H1 (cell line): ENCODE measurements at regions not wholly inside any gene's neighbourhood (a gene's known extent, or its start where the extent isn't known, plus 50 kb on each side); places are given as distances from the start of the nearest gene placed in this dataset.

Experiments
- CTCF ChIA-PET: fragments of 300-600 bp; sonication (Branson Sonifier 250); formaldehyde crosslinking; loops from one replicate; lab custom pipeline; 2021; ENCODE audit not compliant: partially characterized antibody; lab: Charles Lee
- POLR2A ChIA-PET: fragments of 300-600 bp; sonication (Branson Sonifier 250); formaldehyde crosslinking; loops from one replicate; lab custom pipeline; 2021; ENCODE audit warnings: inconsistent platforms; ENCODE audit not compliant: partially characterized antibody; lab: Charles Lee
- DNase-seq, 2 experiments: peaks; one replicate each; pipeline versions ENCODE4 v3.0.0 to v3.0.0-alpha.2; 2010 to 2022; ENCODE audit warnings: low spot score in 2 of 2, low read depth in 1 of 2, mixed read lengths in 1 of 2
- FAIRE-seq: peaks from 2 replicates; lab custom pipeline; 2011; peaks lifted over from hg19 to GRCh38; lab: Jason Lieb, UNC
- H2AFZ ChIP-seq: 2 replicates; pipeline ENCODE4 v1.8.1; 2012; ENCODE audit warnings: low read length, inconsistent platforms
- H2AK5ac ChIP-seq: 2 replicates; pipeline ENCODE4 v1.6.1; 2013; ENCODE audit warnings: low read depth, low read length
- H2BK120ac ChIP-seq: replicated peaks from 2 replicates; pipeline ENCODE3; 2013; ENCODE audit warnings: low read depth, low read length, inconsistent platforms
- H2BK12ac ChIP-seq: 2 replicates; pipeline ENCODE4 v1.6.1; 2013; ENCODE audit warnings: low read depth, low read length
- H2BK15ac ChIP-seq: 2 replicates; pipeline ENCODE4 v1.6.1; 2013; ENCODE audit warnings: low read length
- H2BK20ac ChIP-seq: 2 replicates; pipeline ENCODE4 v1.6.1; 2013; ENCODE audit warnings: low read length
- H2BK5ac ChIP-seq: 2 replicates; pipeline ENCODE4 v1.6.1; 2013; ENCODE audit warnings: low read depth, low read length
- H3K14ac ChIP-seq: 2 replicates; pipeline ENCODE4 v1.6.1; 2013; ENCODE audit warnings: inconsistent platforms; ENCODE audit not compliant: insufficient read length
- H3K18ac ChIP-seq: 2 replicates; pipeline ENCODE4 v1.6.1; 2013; ENCODE audit warnings: low read length; ENCODE audit errors: extremely low read depth
- H3K23ac ChIP-seq: 2 replicates; pipeline ENCODE4 v1.6.1; 2013; ENCODE audit warnings: inconsistent platforms; ENCODE audit not compliant: insufficient read length
- H3K23me2 ChIP-seq: 2 replicates; pipeline ENCODE4 v1.6.1; 2013; ENCODE audit warnings: low read depth, low read length
- H3K27ac ChIP-seq: 2 replicates; pipeline ENCODE4 v1.6.1; 2011; ENCODE audit warnings: low read depth, low read length, inconsistent platforms
- H3K27me3 ChIP-seq, 4 experiments: replicated peaks in 1 of 4; 1 replicate in 1 of 4; 2 replicates in 3 of 4; pipeline versions ENCODE4 v1.6.1 to v1.8.1; 2011 to 2013; ENCODE audit warnings: low read length in 3 of 4, mild to moderate bottlenecking in 3 of 4, inconsistent platforms in 2 of 4, mixed read lengths in 2 of 4, moderate library complexity in 1 of 4; ENCODE audit not compliant: control insufficient read depth in 3 of 4, insufficient read depth in 3 of 4; ENCODE audit errors: extremely low read depth in 1 of 4
- H3K36me3 ChIP-seq, 4 experiments: 2 replicates each; pipeline versions ENCODE4 v1.6.1 to v1.8.1; 2011 to 2013; ENCODE audit warnings: mild to moderate bottlenecking in 4 of 4, low read length in 3 of 4, moderate library complexity in 2 of 4, control low read depth in 1 of 4, inconsistent platforms in 1 of 4; ENCODE audit not compliant: insufficient read depth in 4 of 4, control insufficient read depth in 2 of 4
- H3K4ac ChIP-seq: replicated peaks from 2 replicates; pipeline ENCODE3; 2013; ENCODE audit warnings: low read length, low read depth, mixed read lengths, inconsistent platforms; ENCODE audit not compliant: insufficient read length
- H3K4me1 ChIP-seq, 4 experiments: replicated peaks in 1 of 4; 1 replicate in 1 of 4; 2 replicates in 3 of 4; pipeline versions ENCODE4 v1.6.1 to v1.8.1; 2011 to 2013; ENCODE audit warnings: low read length in 3 of 4, inconsistent platforms in 2 of 4, mixed read lengths in 1 of 4; ENCODE audit not compliant: insufficient read depth in 4 of 4, control insufficient read depth in 3 of 4
- H3K4me2 ChIP-seq, 2 experiments: 2 replicates each; pipeline versions ENCODE4 v1.6.1 to v1.8.1; 2011 to 2013; ENCODE audit warnings: low read depth in 2 of 2, low read length in 2 of 2, control low read depth in 1 of 2, inconsistent platforms in 1 of 2, mild to moderate bottlenecking in 1 of 2; ENCODE audit not compliant: insufficient read depth in 1 of 2
- H3K4me3 ChIP-seq, 4 experiments: fragments of 200-600, 300-600 bp in 1 of 4; sonication (generic), shearing (Covaris generic), sonication (Bioruptor Twin) in 1 of 4; 2 replicates each; pipeline versions ENCODE4 v1.5.1 to v1.8.1; 2011 to 2016; ENCODE audit warnings: low read length in 4 of 4, low read depth in 3 of 4, control low read depth in 2 of 4, inconsistent platforms in 2 of 4, mild to moderate bottlenecking in 2 of 4, mixed read lengths in 1 of 4, moderate library complexity in 1 of 4; ENCODE audit not compliant: insufficient read depth in 2 of 4; ENCODE audit errors: extremely low read depth in 1 of 4
- H3K56ac ChIP-seq: replicated peaks from 2 replicates; pipeline ENCODE3; 2013; ENCODE audit warnings: low read depth, mild to moderate bottlenecking, mixed read lengths, low read length, inconsistent platforms; ENCODE audit not compliant: insufficient read length
- H3K79me1 ChIP-seq: 2 replicates; pipeline ENCODE4 v1.6.1; 2013; ENCODE audit warnings: low read depth, low read length, control low read depth
- H3K79me2 ChIP-seq, 2 experiments: 2 replicates each; pipeline versions ENCODE4 v1.6.1 to v1.8.1; 2012 to 2013; ENCODE audit warnings: low read length in 2 of 2, mild to moderate bottlenecking in 2 of 2, inconsistent platforms in 1 of 2; ENCODE audit not compliant: insufficient read depth in 2 of 2, control insufficient read depth in 1 of 2
- H3K9ac ChIP-seq, 4 experiments: replicated peaks in 1 of 4; 1 replicate in 1 of 4; 2 replicates in 3 of 4; pipeline versions ENCODE4 v1.6.1 to v1.8.1; 2011 to 2013; ENCODE audit warnings: low read depth in 3 of 4, low read length in 3 of 4, control low read depth in 2 of 4, mild to moderate bottlenecking in 2 of 4, moderate library complexity in 2 of 4, inconsistent platforms in 1 of 4; ENCODE audit errors: extremely low read depth in 1 of 4
- H3K9me3 ChIP-seq, 2 experiments: 2 replicates each; pipeline versions ENCODE4 v1.6.1 to v1.8.1; 2012 to 2013; ENCODE audit warnings: mild to moderate bottlenecking in 2 of 2, moderate library complexity in 2 of 2, control low read depth in 1 of 2, inconsistent platforms in 1 of 2, low read depth in 1 of 2, low read length in 1 of 2, mixed read lengths in 1 of 2; ENCODE audit not compliant: insufficient read depth in 2 of 2
- H4K20me1 ChIP-seq, 2 experiments: replicated peaks in 1 of 2; 2 replicates each; pipeline versions ENCODE3 to v1.8.1; 2011 to 2013; ENCODE audit warnings: inconsistent platforms in 2 of 2, low read length in 2 of 2, mild to moderate bottlenecking in 1 of 2; ENCODE audit not compliant: insufficient read depth in 2 of 2, control insufficient read depth in 1 of 2
- H4K5ac ChIP-seq: 2 replicates; pipeline ENCODE4 v1.6.1; 2013; ENCODE audit warnings: low read length, low read depth, mixed read lengths, inconsistent platforms; ENCODE audit not compliant: insufficient read length
- H4K8ac ChIP-seq: 2 replicates; pipeline ENCODE4 v1.8.0; 2013; ENCODE audit warnings: mild to moderate bottlenecking, moderate library complexity, low read length, inconsistent platforms; ENCODE audit not compliant: insufficient read depth; ENCODE audit errors: extremely low read depth
- H4K91ac ChIP-seq: replicated peaks from 2 replicates; pipeline ENCODE3; 2013; ENCODE audit warnings: low read length, mixed read lengths, inconsistent platforms; ENCODE audit not compliant: insufficient read length
- CHD2 ChIP-seq: IDR thresholded peaks from 2 replicates; pipeline ENCODE4 v1.6.1; 2012; ENCODE audit warnings: low read length, improper control_type of control experiment
- FOSL1 ChIP-seq: IDR thresholded peaks from 2 replicates; pipeline ENCODE4 v1.6.1; 2011; ENCODE audit warnings: mild to moderate bottlenecking, low read depth, low read length, moderate library complexity; ENCODE audit not compliant: insufficient read depth
- KDM1A ChIP-seq: fragments of 200-600, 300-600 bp; sonication (generic); IDR thresholded peaks from 2 replicates; pipeline ENCODE4 v1.7.1; 2016; ENCODE audit warnings: mild to moderate bottlenecking, low read length, borderline replicate concordance
- NRF1 ChIP-seq: IDR thresholded peaks from 2 replicates; pipeline ENCODE4 v1.6.1; 2011; ENCODE audit warnings: mild to moderate bottlenecking, low read depth, low read length, improper control_type of control experiment
- POLR2A ChIP-seq, 2 experiments: IDR thresholded peaks; 1 replicate in 1 of 2; 2 replicates in 1 of 2; pipeline ENCODE4 v1.6.1; 2011; ENCODE audit warnings: low read depth in 2 of 2, low read length in 2 of 2, mild to moderate bottlenecking in 2 of 2; ENCODE audit errors: control extremely low read depth in 1 of 2
- SRF ChIP-seq: IDR thresholded peaks from 2 replicates; pipeline ENCODE4 v1.6.1; 2011; ENCODE audit warnings: mild to moderate bottlenecking, low read depth, low read length, moderate library complexity
- TF ChIP-seq, protein P1 (sequence below), 3 experiments: IDR thresholded peaks; 1 replicate in 2 of 3; 2 replicates in 1 of 3; pipeline versions ENCODE4 v1.5.1 to v1.6.1; 2011; ENCODE audit warnings: low read length in 3 of 3, mild to moderate bottlenecking in 3 of 3, inconsistent platforms in 2 of 3, low read depth in 1 of 3, moderate library complexity in 1 of 3; ENCODE audit not compliant: insufficient read depth in 1 of 3; ENCODE audit errors: control extremely low read depth in 1 of 3

DNA sequence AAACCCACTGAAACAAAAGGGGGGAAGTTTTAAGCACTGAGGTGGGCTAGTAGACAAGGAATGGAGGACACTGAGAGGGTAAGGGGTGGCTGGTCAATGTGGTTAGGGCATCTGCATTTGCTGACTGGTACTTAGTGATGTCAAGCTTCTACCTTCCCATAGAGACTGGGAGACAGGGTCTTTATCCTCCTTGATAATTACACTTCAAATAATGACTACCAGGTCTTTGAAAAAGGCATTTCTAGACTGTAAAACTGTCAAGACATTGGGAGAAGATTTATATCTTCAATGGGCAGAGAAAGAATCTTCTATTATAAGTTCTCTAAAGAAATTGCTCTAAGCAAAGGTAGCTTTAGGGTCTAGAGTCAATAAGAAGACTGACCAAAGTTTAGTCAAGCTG lies 1490.8 kb upstream of the PCDH20 start:
- H2BK12ac ChIP-seq, result no peak overlapping the region

More for the DNA sequence above, 1490.8 kb upstream of the PCDH20 start:
- ChIA-PET POLR2A (no interaction called here), CTCF (no interaction called here)
- Histone ChIP-seq H2AFZ (no peak overlapping the region), H3K9ac (no peak overlapping the region), H3K9me3 (no peaks in the 10 kb centered on the region), H3K36me3 (no peaks in the 10 kb centered on the region), H4K5ac (no peak overlapping the region), H2BK15ac (no peak overlapping the region), H3K4me3 (no peak overlapping the region), H3K4me2 (no peak overlapping the region), H3K23ac (no peak overlapping the region), H3K27me3 (no peaks in the 10 kb centered on the region), H3K4ac (no peak overlapping the region), H2BK120ac (no peak overlapping the region), H3K79me2 (no peaks in the 10 kb centered on the region), H3K14ac (no peak overlapping the region), H4K8ac (no peak overlapping the region), H3K18ac (no peak overlapping the region), H2AK5ac (no peak overlapping the region), H2BK5ac (no peak overlapping the region), H3K23me2 (no peaks in the 10 kb centered on the region), H3K79me1 (no peaks in the 10 kb centered on the region), H4K91ac (no peak overlapping the region), H4K20me1 (no peaks in the 10 kb centered on the region), H3K4me1 (no peaks in the 10 kb centered on the region), H3K56ac (no peak overlapping the region), H2BK20ac (no peak overlapping the region), H3K27ac (no peak overlapping the region)
- TF ChIP-seq SRF (no peak), NRF1 (no peak), KDM1A (no peak), POLR2A (IDR thresholded peaks at IDR 0.05; ENCODE audit: control extremely low read depth in 1 of 2, low read depth in 2 of 2, low read length in 2 of 2) (no peak), FOSL1 (no peak), CHD2 (no peak)
- TF ChIP-seq, protein P1, sequence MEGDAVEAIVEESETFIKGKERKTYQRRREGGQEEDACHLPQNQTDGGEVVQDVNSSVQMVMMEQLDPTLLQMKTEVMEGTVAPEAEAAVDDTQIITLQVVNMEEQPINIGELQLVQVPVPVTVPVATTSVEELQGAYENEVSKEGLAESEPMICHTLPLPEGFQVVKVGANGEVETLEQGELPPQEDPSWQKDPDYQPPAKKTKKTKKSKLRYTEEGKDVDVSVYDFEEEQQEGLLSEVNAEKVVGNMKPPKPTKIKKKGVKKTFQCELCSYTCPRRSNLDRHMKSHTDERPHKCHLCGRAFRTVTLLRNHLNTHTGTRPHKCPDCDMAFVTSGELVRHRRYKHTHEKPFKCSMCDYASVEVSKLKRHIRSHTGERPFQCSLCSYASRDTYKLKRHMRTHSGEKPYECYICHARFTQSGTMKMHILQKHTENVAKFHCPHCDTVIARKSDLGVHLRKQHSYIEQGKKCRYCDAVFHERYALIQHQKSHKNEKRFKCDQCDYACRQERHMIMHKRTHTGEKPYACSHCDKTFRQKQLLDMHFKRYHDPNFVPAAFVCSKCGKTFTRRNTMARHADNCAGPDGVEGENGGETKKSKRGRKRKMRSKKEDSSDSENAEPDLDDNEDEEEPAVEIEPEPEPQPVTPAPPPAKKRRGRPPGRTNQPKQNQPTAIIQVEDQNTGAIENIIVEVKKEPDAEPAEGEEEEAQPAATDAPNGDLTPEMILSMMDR (IDR thresholded peaks at IDR 0.05; ENCODE audit: control extremely low read depth in 1 of 3, insufficient read depth in 1 of 3, low read depth in 1 of 3, low read length in 3 of 3), result no peak
- no peak for DNase-seq
- no peak for FAIRE-seq
